HTR-8/SVneo (cell line): ENCODE measurements at regions not wholly inside any gene's neighbourhood (a gene's known extent, or its start where the extent isn't known, plus 50 kb on each side); places are given as distances from the start of the nearest gene placed in this dataset.
"Not testable (repeated sequence)": the region's sequence is repeated elsewhere in the genome, so short reads cannot be mapped to it uniquely, and the experiment has no call there.

Experiments used
- DNase-seq: peaks from one replicate; pipeline ENCODE4 v3.0.0; 2011; ENCODE audit warnings: low spot score, mixed read lengths; ENCODE audit not compliant: insufficient read length
- FAIRE-seq: peaks from 2 replicates; lab custom pipeline; 2011; peaks lifted over from hg19 to GRCh38; lab: Jason Lieb, UNC

DNA sequence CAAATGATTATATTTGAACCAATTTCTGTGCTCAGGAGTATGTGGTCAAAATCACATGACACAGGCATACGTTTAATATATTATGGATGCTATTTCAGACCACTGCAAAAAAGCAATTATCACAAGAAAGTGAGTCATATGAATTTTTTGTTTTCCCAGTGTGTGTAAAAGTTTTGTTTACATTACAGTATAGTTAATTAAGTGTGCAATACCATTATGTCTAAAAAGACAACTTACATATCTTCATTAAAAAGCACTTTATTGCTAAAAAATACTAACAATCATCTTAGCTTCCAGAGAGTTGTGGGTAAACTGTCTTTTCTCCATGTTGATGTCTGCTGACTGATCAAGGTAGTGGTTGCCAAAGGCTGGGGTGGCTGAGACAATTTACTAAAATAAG lies 347.2 kb upstream of the PCDH9 start:
- FAIRE-seq (no peak), DNase-seq (no peak)

DNA sequence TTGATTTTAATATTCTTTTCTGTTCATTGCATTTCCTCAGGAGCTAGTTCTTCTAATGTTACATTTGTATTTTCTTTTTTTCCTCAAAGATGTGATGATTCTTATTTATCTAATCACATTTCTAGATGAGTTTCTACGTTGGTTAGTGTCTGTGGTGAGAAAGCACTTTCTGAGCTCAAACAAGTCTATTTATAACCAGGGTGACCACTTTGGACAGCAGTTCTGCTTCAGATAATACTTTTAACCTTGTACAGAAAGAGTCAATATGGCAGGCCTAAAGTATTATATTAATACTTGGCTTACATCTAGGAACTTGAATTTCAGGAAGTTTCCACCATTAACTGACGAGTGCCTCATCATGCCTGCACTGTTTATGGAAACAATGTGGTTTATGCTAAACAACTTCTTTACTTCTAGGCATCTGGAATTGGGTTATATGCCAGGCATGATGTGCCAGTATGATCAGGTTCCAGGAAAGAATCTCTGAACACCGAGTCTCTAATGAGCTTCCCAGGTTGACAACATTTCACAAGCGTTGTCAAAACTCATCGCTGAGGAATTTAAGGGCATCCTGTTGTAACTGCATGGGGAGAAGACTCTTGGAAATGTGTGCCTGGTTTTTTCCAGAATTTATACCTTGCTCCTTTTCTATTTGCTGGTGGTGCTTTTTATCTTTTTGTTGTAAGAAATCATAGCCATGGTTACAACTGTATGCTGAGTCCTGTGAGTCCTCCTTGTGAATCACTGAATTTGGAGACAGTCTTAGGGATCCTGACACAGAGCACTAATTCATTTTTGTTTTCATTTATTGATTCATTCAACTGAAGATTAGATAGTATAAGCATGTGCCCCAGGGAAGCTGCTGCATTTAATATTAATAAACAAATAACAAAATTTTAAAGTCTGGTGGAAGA lies 344.4 kb upstream of the PCDH9 start:
- FAIRE-seq (no peak), DNase-seq (no peak)

DNA sequence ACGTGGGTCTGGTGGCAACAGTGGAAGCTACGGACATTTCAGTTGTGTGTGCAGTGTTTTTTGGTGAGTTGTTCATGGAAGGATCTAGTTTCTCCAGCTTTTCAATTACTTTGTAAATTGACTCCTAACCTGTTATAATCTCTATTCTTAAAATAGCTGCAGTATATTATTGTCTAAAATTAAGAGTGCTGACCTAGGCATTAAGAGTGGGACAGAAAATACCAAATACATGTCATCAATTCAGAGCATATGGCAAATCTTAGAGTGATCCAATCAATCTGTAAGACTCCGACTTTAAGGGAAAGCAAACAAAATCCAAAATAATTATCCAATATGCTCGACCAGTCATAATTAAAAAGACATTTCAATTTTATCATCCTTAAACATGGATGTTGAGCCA lies 338.1 kb upstream of the PCDH9 start:
- FAIRE-seq, result no peak
- DNase-seq, result no peak

DNA sequence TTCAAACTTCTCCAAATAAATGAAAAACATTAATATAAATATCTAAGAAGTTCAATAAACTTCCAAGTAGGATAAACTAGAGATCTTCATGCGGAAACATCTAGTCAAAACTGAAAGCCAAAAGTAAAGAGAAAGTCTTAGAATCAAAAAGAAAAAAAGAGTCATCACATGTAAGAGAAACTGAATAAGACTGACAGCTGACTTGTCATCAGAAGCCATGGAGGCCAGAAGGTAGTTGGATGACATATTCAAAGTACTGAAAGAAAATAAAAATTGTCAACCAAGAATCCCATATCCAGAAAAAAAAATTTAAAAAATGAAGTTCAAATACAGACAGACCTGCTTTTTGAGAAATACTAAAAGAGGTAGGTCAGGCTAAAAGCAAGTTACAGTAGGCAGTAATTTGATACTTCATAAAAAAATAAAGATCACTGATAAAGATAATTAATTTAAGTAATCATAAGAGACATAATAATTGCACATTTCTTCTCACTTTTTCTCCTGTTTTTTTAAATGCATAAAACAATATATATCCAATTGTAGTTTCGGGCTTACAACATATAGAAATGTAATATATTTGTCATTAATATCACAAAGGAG lies 327.6 kb upstream of the PCDH9 start:
- FAIRE-seq, result no peak
- no peak for DNase-seq

DNA sequence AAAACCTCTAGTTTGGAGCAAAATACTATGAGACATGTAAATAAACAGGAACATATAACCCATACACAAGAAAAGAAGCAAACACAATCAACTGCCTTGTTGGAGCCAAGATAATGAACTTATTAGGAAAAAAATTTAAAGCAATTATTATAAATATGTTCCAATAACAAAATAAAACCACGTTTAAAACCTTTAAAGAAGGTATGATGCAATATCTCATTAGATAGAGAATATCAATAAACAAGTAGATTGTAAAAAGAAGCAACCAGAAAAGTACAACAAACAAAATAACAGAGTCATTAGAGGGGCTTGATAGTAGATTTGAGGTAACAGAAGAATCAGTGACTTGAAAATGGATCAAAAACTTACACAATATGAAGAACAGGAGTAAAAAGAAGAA lies 327.0 kb upstream of the PCDH9 start:
- FAIRE-seq (no peak), DNase-seq (no peak)

DNA sequence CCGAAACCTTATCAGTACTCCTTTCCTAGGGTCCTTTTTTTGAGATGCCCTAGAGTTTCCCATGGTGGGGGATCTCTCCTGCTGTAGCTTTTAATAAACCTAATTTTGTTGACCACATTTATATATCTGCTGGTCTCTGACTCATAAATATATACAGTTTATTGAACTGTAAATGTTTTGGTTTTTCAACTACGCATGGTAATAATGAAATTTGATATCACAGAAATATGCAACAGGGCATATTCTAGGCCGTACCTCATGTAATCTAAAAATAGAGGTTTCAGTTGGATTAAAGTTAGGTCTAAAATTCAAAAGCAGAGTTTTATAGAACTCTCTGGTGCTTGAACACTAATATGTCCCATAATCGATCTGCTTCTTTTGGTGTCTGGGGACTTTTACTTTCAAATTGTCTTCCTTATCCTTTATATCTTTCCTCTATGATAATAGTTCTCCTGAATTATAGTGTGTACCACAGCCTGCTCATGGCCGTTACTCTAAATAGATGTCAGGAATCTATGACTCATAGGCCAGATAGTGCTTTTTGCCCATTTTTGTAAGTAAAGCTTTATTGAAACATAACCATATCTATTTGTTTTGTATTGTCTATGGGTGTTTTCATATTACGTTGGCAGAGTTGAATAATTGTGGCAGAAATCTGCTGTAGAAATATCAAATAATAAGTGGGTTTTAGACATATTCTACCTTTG lies 324.8 kb upstream of the PCDH9 start:
- FAIRE-seq (no peak), DNase-seq (no peak)

DNA sequence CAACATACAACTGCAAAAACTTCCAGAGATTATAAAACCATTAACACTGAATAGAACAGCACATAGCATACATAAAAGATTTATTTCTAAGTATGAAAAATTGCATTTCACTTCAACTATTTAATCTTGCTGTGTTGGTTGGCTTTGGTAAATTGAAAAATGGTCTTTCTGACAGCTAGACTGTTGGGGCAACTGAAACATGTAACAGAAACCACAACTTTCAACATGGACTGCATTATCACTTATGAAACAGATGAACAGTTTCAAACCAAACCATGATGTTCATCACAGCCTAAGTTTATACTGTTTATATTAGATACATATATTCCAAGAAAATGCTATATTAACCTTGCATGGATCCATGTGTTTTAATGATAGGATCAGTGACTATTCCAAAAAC lies 324.1 kb upstream of the PCDH9 start:
- FAIRE-seq, result no peak

DNA sequence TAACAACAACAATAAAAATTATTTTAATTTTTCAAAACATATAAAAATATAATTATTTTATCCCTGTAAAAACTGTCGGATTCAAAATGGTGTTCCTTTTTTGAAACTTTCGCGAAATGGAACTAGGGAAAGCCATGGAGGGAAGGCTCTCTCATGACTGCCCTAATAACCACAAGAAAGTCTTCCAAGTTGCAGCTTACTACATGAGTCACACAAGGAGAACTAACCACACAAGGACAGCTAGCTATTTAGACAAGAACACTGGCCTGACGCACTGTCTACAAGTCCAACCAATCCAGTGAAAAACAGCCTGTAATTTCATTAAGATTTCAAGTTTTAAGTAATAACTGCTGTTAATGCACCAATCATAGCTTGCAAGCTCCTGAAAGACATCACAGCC lies 319.2 kb upstream of the PCDH9 start:
- DNase-seq (peak; percentile 0), FAIRE-seq (no peak)

More for the DNA sequence above, 324.1 kb upstream of the PCDH9 start:
- no peak for DNase-seq

DNA sequence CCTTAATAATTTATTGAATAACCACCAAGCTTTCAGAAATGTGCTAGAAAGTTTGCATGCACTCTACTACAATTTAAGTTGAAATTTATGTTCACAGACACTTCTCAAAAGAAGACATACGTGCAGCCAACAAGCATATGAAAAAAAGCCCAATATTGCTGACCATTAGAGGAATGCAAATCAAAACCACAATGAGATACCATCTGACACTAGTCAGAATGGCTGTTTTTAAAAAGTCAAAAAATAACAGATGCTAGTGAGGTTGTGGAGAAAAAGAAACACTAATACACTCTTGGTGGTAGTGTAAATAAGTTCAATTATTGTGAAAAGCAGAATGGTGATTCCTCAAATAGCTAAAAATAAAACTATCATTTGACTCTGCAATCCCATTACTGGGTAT lies 308.8 kb upstream of the PCDH9 start:
- FAIRE-seq, result no peak
- no peak for DNase-seq

DNA sequence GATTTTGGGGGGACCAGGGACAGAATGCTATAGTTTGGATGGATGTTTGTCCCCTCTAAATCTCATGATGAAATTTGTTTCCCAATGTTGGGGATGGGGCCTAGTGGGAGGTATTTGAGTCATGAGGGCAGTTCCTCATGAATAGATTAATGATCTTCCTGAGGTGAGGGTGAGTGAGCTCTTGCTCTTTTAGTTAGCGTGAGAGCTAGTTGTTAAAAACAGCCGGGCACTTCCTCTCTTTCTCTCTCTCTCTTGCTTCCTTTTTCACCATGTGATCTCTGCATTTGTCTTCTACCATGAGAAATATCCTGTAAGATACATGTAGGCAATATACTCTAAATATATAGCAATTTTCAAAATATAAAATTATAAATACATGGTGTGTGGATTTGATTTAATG lies 290.8 kb upstream of the PCDH9 start:
- FAIRE-seq (no peak), DNase-seq (no peak)

DNA sequence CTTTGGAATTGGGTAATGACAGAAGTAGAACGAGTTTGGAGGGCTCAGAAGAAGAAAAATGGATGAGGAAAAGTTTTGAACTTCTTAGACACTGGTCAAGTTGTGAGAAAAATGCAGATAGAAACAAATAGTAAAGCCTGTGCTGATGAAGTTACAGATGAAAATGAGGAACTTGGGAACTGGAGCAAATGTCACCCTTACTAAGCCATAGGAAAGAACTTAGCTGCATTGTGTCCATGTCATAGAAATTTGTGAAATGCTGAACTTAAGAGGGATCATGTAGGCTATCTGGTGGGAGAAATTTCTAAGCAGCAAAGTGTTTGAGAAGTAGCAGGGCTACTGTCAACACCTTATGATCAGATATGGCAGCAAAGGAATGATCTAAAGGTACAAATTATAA lies 289.2 kb upstream of the PCDH9 start:
- FAIRE-seq, result no peak
- no peak for DNase-seq

DNA sequence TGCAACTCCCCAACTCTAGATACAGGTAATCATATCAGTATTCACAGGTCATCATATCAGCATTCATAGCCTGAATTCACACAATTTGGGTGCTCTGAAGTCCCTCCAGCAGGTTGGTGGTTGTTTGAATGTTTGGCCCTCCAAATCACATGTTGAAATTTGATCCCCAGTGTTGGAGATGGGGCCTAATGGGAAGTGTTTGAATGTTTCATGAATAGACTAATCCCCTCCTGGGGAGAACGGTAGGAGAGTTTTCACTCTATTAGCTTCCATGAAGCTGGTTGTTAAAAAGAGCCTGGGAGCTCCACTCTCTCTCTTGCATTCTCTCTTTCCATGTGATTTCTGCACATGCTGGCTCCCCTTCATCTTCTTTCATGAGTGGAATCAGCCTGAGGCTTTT lies 288.6 kb upstream of the PCDH9 start:
- DNase-seq, result no peak

DNA sequence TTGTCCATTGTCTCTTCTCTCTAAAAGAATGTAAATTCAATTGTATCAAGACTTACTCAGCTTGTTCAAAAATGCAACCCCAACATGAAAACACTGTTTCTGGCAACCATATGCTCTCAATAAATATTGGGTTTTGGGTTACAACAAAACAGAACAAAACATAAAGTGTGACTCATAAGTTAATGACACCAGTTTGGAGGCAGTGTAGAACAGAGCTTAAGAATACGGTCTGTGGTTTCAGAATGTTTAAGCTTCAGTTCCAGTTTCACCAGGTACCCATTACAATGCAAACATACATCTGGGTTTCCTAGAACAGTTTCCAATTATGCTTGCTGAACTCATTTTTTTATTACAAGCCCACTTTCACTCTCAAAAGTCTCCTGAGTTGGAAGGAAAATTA lies 285.8 kb upstream of the PCDH9 start:
- FAIRE-seq (no peak), DNase-seq (peak; percentile 0)

More for the DNA sequence above, 288.6 kb upstream of the PCDH9 start:
- FAIRE-seq, result no peak

DNA sequence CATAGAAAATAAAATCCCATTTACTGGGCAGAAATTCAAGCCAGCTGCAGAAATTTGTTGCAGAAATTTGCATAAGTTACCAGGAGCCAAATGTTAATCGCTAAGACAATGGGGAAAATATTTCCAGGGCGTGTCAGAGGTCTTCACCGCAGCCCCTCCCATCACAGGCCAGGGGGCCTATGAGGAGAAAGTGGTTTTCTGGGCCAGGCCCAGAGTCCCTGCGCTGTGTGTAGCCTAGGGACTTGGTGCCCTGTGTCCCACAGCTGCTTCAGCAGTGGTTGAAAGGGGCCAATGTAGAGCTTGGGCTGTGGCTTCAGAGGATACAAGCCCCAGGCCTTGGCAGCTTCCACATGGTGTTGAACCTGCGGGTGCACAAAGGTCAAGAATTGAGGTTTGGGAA lies 278.9 kb upstream of the PCDH9 start:
- no peak for DNase-seq
- no peak for FAIRE-seq

DNA sequence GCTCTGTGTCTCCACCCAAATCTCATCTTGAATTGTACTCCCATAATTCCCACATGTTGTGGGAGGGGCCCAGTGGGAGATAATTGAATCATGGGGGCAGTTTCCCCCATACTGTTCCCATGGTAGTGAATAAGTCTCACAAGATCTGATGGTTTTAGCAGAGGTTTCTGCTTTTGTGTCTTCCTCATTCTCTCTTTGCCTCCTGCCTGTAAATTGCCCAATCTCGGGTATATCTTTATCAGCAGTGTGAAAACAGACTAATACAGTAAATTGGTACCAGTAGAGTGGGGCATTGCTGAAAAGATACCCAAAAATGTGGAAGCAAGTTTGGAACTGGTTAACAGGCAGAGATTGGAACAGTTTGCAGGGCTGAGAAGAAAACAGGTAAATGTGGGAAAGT lies 278.1 kb upstream of the PCDH9 start:
- FAIRE-seq, DNase-seq: not testable (repeated sequence)

DNA sequence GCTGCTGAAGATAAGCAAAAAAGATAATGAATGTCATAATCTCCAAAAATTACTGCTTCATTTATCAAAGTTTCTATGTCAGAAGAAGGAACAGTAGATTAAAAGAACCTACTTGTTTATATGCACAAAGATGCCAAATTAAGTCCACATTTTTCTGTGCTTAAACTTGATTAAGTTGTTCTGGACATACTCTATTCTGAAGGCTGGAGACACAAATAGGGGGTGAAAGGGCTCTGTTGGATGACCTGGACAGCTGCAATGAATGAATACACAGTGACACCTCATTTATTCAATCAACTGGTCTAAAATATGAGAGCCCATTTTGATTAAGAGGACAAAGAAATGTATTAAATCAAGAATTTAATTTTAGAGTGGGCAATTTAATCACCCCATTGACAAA lies 276.3 kb upstream of the PCDH9 start:
- FAIRE-seq (no peak), DNase-seq (no peak)

DNA sequence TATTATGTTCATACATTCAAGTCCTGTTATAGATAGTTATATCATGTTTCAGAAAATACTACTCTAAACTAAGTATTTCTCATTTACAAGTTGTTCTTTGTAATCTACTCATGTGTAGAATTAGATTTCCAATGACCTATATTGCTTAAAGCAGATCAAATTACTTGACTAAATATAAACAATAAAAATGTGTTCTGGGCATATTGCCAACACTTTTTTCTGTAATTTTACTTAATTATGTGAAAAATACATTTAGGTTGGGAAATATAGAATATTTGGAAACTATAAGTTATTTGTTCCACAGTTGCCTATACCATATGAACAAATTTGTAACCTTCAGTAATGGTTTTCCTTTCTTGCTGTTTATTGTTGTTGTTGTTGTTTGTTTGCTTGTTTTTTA lies 275.2 kb upstream of the PCDH9 start:
- DNase-seq (no peak), FAIRE-seq (no peak)

DNA sequence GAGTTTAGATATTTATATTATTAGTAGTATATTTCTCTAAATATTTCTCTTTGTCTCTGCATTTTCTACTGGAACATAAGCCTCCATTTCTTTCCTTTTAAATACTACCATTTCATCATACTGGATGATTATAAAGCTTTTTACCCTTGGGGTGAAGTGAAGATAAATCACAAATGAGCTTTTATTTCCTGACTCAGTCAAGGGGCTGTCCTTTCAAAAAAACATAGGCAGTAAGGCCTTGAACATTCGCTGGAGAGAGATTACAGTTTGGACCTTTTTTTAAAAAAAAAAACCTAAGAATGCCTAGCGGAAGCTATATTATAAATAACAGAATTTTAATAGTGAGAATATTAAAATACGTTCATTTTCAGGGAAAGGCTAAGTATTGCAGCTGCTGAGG lies 268.8 kb upstream of the PCDH9 start:
- DNase-seq, result no peak

DNA sequence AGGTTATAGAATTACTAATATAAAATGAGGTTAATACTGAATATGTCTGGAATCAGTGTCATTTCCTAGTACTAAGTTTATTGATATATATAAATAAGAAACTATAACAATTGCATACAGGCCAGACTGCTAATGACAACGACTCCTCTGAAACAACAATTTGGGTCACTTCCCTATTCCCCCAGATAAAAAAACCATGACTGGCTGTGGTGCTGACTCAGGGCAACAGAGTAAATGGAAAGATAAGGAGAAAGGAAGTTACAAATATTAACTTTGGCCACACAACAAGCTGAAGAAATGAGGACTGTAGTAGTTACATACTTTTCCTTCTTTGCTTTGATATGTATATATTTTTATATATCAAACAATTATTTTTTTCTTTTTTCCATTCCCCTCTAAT lies 263.7 kb upstream of the PCDH9 start:
- FAIRE-seq, result no peak
- no peak for DNase-seq

More for the DNA sequence above, 268.8 kb upstream of the PCDH9 start:
- no peak for FAIRE-seq

DNA sequence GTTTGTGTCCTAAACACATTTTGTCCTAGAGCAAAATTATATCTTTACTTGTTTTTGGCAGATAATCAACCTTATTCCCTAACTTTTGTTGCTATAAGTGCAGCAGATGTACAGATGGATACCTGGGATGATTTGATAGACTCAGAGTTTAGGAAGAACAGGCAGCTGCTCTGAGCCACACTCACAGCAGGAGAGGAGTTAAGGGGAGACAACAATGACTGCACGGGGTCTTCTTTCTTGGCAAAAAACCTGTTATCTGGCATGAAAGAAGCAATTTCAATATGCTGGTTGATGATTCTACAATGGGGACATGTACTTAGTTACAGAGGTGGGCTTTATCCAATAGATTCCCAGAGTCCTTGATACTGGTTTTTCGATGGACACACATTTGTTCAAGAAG lies 258.9 kb upstream of the PCDH9 start:
- no peak for FAIRE-seq
- DNase-seq, result no peak

DNA sequence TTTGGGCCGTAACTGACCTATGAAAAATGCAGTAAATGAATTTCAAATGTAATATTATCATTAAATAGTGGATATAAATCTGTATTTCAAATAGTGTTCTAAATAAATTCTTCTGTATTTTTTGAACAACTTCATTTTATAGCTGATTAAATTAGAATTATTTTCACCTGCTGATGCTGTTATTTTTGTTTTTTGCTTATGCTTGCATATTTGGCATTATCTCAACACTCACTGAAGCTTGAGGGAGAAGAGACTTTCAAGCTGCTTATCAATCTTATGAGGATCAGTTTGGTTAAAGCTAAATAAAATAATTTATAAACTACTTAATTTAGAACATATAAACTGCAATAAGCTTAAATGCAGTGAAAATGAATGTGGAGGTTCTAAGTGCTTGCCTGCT lies 251.3 kb upstream of the PCDH9 start:
- DNase-seq, result no peak
- FAIRE-seq, result no peak
